ENCODE measurements at regions not wholly inside any gene's neighbourhood (a gene's known extent, or its start where the extent isn't known, plus 50 kb on each side); places are given as distances from the start of the nearest gene placed in this dataset.

DNA sequence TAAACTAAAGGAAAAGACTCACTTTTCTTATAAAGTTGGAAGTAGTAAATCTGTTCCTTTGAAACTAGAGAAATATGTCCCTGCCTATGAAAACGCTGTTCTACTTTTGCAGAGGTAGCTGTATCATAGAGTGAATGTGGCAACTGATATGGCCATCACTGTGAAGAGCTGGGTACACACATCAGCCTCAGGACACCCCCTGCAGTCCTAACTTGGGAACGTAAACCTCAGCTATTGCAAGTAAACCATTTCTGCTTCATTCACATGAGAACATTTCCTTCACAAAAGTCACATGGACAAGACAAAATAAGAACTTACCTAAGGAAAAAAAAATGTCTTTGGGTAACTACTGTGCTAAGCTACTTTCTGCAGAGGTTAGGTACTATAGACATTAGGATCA is 233.3 kb upstream of the PPFIA2 start:
- ChIA-PET CTCF (ENCODE audit: low intra/inter-chr PET ratio) (no interaction called here), POLR2A (no interaction called here)
- H3K9me1 ChIP-seq (ENCODE audit: control insufficient read depth, insufficient read depth, low read length) = no peaks in the 10 kb centered on the region
- no peak overlapping the region for H2AFZ ChIP-seq (ENCODE audit: low read depth, low read length)
- no peaks in the 10 kb centered on the region for H3K9me3 ChIP-seq (replicated peaks; ENCODE audit: control insufficient read depth, insufficient read depth, low read depth, low read length)
- TF ChIP-seq ZBTB17 (CRISPR knock-in tag; IDR thresholded peaks at IDR 0.05) = no peak
- no peak for TF ChIP-seq DLX4 (CRISPR knock-in tag; IDR thresholded peaks at IDR 0.05)
- no peak for TF ChIP-seq RB1 (IDR thresholded peaks at IDR 0.05; ENCODE audit: low read depth)
- no peak for TF ChIP-seq CREBBP (IDR thresholded peaks at IDR 0.05; ENCODE audit: low read depth, low read length)
- TF ChIP-seq ZNF785 (CRISPR knock-in tag; IDR thresholded peaks at IDR 0.05) = no peak
- no peak for TF ChIP-seq THAP7 (CRISPR knock-in tag; IDR thresholded peaks at IDR 0.05)
- TF ChIP-seq POLR2AphosphoS2 (IDR thresholded peaks at IDR 0.05; ENCODE audit: low read length) = no peak
- no peak for TF ChIP-seq XRCC4 (IDR thresholded peaks at IDR 0.05; ENCODE audit: extremely low read depth, insufficient read depth, insufficient read length)
- TF ChIP-seq ZNF778 (CRISPR knock-in tag; IDR thresholded peaks at IDR 0.05) = no peak
- TF ChIP-seq STAT5A (IDR thresholded peaks at IDR 0.05; ENCODE audit: borderline replicate concordance, low read length) = no peak
- TF ChIP-seq ZNF232 (CRISPR knock-in tag; IDR thresholded peaks at IDR 0.05) = no peak
- TF ChIP-seq, protein P1, sequence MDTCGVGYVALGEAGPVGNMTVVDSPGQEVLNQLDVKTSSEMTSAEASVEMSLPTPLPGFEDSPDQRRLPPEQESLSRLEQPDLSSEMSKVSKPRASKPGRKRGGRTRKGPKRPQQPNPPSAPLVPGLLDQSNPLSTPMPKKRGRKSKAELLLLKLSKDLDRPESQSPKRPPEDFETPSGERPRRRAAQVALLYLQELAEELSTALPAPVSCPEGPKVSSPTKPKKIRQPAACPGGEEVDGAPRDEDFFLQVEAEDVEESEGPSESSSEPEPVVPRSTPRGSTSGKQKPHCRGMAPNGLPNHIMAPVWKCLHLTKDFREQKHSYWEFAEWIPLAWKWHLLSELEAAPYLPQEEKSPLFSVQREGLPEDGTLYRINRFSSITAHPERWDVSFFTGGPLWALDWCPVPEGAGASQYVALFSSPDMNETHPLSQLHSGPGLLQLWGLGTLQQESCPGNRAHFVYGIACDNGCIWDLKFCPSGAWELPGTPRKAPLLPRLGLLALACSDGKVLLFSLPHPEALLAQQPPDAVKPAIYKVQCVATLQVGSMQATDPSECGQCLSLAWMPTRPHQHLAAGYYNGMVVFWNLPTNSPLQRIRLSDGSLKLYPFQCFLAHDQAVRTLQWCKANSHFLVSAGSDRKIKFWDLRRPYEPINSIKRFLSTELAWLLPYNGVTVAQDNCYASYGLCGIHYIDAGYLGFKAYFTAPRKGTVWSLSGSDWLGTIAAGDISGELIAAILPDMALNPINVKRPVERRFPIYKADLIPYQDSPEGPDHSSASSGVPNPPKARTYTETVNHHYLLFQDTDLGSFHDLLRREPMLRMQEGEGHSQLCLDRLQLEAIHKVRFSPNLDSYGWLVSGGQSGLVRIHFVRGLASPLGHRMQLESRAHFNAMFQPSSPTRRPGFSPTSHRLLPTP (IDR thresholded peaks at IDR 0.05; ENCODE audit: borderline replicate concordance, extremely low read depth, insufficient read length) = no peak
- no peak for TF ChIP-seq KLF6 (CRISPR knock-in tag; IDR thresholded peaks at IDR 0.05; ENCODE audit: borderline replicate concordance)
- no peak for TF ChIP-seq ZNF551 (CRISPR knock-in tag; IDR thresholded peaks at IDR 0.05)
- no peak overlapping the region for H3K4me2 ChIP-seq (ENCODE audit: insufficient read depth, low read length)
- FAIRE-seq (no peak), ATAC-seq (no peak), DNase-seq (ENCODE audit: extremely low read depth in 1 of 4, low spot score in 3 of 4) (no peak)
- no peaks in the 10 kb centered on the region for H3K4me1 ChIP-seq (replicated peaks in 1 of 2; ENCODE audit: control insufficient read depth in 2 of 2, insufficient read depth in 2 of 2, low read length in 2 of 2)
- no TSS peak for BruUV-seq (replicated peaks)
- WGBS (ENCODE audit: insufficient coverage, low coverage, missing lambda C conversion rate) = 5% methylated on average over 2 of the region's 2 CpGs
- in situ Hi-C loops (cut with MboI) (no loop called here), intact Hi-C loops (cut with micrococcal nuclease) (no loop called here)
- no peaks in the 10 kb centered on the region for H3K36me3 ChIP-seq (ENCODE audit: control insufficient read depth, insufficient read depth, low read length)
- no peaks in the 10 kb centered on the region for H4K20me1 ChIP-seq (replicated peaks; ENCODE audit: control insufficient read depth, insufficient read depth, low read length)
- no peak overlapping the region for H3K9ac ChIP-seq (ENCODE audit: insufficient read depth in 1 of 2, low read depth in 2 of 2, low read length in 2 of 2)
- no peaks in the 10 kb centered on the region for H3K27me3 ChIP-seq (ENCODE audit: control insufficient read depth in 2 of 2, insufficient read depth in 2 of 2, low read length in 2 of 2)
- no peak overlapping the region for H3K4me3 ChIP-seq
- no peak overlapping the region for H3K27ac ChIP-seq (ENCODE audit: extremely low read depth, low read depth, low read length)
- no peaks in the 10 kb centered on the region for H3K79me2 ChIP-seq (ENCODE audit: control insufficient read depth, insufficient read depth, low read length)

Data from K562 (cell line).